ENCODE measurements at regions not wholly inside any gene's neighbourhood (a gene's known extent, or its start where the extent isn't known, plus 50 kb on each side); places are given as distances from the start of the nearest gene placed in this dataset.

DNA sequence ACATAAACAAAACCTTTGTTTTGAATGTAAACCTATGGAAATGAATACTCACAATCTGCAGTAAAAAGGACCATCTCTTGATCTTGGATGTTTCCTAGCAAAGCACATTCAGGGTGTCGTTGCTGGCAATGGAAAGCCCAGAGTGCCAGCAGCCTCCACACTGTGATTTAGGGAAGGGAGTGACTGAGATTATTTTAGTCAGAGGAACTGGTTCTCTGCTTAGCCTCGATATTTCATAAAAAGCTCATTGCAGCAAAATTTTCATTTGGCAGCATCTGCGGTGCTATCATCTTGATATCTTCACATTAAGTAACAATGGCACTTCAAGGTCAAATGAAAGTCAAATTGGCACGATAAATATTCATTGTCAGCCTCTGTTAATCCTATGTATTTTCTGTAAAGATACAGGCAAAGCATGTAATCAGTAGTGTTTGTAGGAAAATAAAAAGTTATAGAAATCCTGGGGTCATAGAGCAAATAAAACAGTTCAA is 116.0 kb downstream of the MACIR start:
- DNase-seq, result no peak

- DNase-seq, result no peak
Measured at GRCh38 chr5:103373597-103374472, 115.3 kb downstream of the MACIR start.

DNA sequence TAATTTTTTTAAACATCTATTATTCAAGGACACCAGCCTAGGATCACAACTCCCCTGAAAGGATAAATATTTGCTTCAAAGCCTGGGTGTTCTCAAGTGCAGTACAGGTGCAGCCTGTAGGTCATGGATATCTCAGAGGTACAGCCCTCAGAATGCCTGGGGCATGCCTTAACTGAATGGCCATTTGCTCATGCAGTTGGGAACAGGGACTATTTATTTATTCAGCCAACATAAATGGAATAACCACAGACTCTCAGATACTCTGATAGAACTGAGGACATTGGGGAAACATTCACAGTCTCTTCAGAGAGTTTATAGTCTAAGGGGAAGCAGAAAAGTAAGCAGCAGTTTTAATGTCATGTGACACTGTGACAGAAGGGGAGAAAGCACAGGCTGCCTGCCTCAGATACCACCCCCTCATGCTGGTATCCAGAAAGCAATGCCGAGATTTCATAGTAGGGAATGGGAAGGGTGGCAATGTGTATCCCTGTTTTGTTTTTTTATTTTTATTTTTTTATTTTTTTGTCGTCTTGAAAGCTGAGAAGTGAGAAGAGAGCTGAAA is 112.6 kb downstream of the MACIR start:
- no peak for DNase-seq

DNA sequence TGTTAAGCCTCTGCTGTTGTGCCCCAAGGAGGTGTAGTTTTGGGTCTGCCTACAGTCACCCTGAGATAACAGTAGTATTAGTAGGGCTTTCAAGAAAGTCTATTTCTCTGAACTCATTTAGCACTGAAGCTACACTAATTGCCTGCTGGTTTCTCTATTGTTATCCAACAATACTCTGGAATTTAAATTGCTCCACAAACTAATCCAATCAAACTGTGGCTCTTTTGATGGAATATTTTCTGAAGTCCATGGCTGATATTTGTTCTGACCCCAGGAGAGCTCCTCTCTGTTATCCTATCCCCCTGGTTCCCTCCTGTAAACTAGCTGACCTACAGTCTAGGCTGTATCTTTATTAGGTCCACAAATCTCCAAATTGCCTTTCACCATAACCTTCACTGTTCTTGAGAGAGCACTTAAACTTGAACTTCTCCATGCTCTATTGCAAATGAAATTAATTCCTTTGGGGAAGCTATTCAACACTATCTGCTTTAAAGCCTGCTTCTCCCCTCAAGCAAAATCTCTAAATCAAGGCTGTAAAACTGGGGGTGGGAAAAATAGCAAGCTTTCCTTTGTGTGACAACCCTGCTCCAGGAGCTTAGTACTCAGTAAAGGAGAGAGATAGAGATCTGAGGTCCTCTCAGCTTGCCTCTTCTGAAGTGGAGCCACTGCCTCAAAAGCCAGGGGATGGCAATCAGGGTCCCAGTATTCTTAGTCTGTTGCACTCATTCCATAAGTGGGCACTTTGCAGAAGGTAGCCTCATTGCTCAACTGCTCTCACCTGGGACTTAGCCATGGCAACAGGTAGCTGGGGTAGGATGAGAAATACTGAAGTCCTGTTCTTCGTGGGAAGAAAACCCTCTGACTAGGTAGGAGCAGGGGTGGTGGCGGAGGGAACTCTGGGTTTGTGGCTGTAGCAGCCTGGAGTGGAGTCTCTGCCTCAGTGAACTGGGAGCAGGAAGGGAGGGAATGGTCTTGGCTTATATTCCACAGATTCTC is 110.9 kb downstream of the MACIR start:
- no peak for DNase-seq

DNA sequence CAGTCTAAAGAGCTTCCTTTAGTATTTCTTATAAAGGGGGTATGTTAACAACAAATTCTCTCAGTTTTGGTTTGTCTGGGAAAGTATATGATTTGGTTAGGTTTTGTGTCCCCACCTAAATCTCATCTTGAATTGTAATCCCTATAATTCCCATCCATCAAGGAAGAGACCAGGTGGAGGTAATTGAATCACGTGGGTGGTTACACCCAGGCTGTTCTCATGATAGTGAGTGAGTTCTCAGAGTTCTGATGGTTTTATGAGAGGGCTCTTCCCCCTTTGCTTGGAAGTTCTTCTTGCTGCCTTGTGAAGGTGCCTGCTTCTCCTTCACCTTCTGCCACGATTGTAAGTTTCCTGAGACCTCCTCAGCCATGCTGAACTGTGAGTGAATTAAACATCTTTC is 109.1 kb downstream of the MACIR start:
- no peak for DNase-seq

DNA sequence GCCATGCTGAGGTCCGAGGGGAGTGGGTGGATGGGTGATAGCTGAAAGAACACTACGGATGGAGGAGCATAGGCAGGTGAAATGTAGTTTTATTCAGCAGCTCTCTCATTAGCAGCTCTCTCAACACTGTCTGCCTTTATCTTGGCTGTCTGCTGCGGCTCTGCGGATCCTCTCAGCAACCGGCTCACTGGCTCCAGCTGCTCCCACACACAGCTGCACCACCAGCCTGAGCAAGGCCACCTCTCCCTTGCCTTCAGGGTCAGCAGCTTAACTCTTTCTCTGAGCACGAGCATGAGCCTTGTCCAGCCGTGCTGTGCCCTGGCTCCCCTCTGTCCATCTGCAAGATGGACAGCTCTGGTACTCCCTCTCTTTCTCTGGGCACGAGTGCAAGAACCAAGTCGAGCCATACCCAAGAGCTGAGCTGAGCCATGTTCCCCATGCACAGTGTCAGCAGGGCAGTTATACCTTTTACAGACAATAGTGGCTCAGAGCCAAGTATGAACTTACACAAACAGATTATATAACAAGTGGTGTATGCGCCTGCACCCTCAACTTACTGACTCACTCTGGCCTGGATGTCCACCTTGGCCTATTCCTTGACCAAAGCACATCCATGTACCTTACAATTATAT is 108.5 kb downstream of the MACIR start:
- DNase-seq, result no peak

DNA sequence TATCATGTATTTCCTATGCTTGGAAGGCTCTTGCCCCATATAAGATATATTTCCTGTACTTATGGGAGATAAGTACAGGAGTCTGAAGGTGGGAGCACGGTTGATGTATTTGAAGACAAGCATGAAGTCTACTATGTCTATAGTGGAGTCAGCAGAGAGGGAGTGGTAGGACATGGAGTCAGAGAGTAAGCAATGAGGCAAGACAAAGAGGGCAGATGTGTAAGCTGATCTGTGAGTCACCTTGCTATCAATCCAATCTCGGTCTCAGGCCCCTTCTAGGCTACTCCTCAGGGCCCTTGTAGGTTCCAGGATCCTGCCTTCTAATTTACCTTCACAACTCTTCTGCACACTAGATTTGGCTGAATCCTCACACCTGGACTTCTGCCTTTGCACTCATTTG is 105.5 kb downstream of the MACIR start:
- no peak for DNase-seq

GRCh38 chr5:103362211-103362610 is 103.6 kb downstream of the MACIR start:
- no peak for DNase-seq

DNA sequence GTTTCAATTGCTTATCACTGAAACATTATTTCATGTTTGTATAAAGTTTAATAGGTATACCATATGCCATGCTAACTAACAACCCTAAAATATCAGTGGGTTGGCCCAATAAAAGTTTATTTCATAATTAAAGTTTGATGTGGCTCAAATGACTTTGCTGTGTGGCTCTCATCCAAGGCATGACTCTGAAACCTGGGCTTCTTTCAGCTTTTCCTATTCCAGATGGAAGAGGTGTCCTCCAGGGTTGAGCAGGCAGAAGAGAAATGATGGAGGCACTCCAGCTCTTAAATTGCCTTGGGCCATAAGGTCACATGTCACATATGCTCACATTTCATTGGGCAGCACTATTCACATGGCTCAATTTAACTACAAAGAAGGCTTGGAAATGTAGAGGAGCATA is 101.9 kb downstream of the MACIR start:
- no peak for DNase-seq

DNA sequence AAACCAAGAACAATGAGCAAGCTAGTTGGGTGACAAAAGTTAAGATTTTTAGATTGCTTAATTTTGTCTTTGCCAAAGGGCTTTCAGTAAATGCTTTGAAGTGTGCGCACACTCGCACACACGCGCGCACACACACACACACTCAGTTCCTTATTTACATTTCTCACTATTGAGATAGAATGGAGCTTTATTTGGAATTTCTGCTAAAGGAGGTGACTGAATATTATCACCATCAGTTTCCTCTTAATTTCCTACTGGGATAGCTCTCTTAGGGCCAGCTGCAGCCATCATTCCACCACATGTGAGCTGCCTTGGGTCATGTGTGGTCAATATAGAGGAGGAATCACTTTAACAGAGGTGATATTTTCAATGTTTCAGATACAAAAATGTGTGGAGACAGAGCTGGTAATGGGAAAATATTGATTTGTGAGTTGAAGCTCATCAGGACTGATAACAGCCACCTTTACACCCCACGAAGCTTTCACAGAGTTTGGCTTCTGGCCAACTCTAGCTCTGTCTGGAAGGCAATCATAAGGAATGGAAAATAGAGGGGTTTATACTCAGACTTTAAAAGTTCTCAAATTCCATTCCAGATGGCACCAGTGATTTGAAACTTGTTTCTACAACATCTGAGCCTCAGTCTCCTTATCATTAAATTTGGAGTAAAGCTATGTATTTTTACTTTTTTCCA is 99.9 kb downstream of the MACIR start:
- DNase-seq, result no peak

DNA sequence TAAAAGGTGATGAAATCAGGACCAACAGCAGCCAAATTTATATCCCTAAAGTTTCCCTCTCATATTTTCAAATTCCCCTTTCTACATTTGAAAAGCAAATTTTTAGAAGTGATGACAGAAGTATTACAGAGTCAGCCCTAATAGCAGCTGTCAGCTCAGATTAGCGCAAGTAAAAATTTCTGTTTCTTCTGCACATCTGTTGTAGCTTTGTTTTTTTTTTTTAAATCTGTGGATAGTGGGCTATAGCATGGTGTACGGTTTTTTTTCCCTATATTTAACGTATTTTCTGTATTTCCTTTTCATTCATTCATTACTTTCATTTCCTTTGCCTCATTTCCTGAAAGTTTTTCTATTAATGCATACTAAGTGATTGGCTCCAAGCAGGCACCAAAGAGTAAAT is 99.1 kb downstream of the MACIR start:
- no peak for DNase-seq

DNA sequence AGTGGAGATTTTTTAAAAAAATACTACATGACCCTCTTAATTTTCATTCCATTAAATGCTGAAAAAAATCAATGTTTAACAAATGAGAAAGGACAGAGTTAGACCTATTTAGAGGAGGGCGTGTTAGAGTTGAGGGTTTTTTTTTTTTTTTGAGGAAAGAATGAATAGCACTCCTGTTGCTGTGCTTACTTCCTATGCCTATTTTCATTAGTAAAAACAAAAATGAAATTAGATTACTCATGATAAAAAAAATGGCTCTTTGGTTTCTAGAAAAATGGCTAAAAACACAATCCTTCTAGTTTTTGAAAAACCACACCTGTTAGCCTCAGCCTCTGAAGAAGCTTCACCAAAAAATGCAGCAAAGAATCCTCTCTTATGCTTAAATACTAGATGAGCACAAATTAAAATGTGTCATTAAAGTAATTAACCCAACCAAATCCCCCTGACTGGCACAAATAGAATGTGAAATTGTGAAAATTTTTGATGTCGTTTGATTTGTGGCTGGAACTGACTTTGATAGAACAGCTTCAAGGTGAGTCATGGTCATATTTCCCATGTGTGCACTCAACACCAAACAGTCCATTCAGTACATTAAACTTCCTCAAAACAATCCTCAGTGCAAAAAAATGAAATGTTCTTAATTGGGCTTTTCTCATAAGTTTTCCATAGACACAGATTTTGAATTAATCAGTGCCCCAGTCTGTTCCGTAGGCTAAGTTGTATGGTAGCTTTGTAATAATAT is 98.0 kb downstream of the MACIR start:
- DNase-seq, result no peak

- DNase-seq, result no peak
Measured at GRCh38 chr5:103355579-103355978, 97.0 kb downstream of the MACIR start.

GRCh38 chr5:103354446-103354845 is 95.9 kb downstream of the MACIR start:
- no peak for DNase-seq

DNA sequence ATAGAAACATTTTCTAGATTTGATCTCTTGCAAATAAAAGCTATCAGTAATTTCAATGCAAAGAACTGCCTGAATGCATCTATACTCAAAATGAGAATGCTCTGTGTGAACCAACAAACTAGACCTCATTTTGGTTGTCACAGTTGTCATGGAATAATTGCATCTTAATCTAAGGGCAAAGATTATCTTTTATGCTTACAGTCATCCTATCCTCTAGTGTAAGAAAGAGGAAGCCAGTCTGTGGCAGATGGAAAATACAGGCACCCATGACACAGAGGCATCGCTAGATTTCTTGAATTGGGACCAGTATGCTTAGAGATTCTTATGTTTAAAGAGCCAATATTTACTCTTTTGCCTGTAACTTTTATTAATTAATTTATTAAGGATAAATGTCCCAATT is 95.0 kb downstream of the MACIR start:
- no peak for DNase-seq

GRCh38 chr5:103347716-103348423 is 89.3 kb downstream of the MACIR start:
- no peak for DNase-seq

DNA sequence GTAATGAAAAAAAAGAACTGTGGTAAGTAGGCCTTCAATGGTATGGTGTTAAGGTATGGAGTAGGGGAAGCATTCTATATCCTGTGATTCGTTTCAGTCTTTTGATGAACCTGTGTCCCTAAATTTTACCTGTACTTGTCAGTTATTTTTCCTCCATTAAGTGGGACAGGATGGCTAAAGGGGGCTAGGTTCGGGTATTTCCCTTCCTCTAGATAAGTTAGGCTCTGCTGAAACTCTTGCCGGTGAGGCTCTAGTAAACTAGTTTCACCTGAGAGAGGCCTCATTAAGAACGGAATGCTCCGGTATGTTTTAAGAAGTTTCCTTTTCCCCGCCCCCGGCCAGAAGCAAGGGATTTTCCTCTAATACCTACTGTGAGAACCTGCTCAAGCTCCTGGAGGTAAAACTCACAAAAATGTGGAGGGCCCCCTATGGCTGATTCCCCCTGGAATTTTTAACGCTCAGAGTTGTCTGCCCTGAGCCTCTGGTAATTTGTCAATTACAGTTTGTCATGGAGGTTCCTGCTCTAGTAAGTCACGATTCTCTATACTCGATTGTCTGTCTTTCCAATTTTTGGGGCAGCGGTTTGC is 87.7 kb downstream of the MACIR start:
- DNase-seq, result no peak

DNA sequence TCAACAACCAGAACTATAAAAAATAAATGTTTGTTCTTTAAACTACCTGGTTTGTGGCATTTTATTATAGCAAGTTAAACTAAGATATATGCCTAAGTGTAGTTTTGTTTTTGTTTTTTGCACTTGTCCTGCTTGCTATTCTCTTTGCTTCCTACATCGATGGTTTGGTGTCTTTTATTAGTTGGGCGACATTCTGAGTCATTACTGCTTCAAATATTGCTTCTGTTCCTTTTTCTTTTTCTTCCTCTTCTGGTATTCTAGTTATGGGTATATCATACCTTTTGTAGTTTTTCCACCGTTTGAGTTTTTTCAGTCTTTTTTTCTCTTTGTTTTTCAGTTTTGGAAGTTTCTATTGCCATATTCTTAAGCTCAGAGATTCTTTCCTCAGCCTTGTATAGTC is 86.9 kb downstream of the MACIR start:
- DNase-seq, result no peak

GRCh38 chr5:103340717-103341388 is 82.3 kb downstream of the MACIR start:
- peak; percentile 6 for DNase-seq

DNA sequence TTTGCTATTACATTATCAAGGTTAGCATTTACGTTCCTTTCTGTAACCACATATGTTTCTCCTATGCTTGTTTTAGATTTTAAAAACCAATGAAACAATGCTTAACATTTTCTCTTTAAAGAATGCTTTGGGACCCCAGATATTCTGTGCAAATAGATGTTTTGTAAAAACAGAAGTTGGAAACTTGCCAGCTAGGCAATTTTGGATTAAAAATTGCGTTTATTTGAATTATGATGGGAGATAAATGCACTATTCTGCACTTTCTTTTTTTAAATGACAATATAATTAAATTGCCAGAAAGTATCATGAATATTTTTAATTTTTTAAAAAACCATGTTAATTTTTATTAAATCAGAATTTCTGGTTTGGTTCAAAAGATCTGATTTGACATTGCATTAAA is 81.6 kb downstream of the MACIR start:
- DNase-seq, result no peak

Measured in CD4-positive, alpha-beta T cell treated with Interleukin-10 for 1 hour (primary cell).